IPS-15b (cell line): ENCODE measurements at regions not wholly inside any gene's neighbourhood (a gene's known extent, or its start where the extent isn't known, plus 50 kb on each side); places are given as distances from the start of the nearest gene placed in this dataset.
"Not testable (repeated sequence)": the region's sequence is repeated elsewhere in the genome, so short reads cannot be mapped to it uniquely, and the experiment has no call there.

ENCODE experiments used
- H3K27me3 ChIP-seq: one replicate; pipeline ENCODE4 v1.6.1; 2013; ENCODE audit warnings: low read length; ENCODE audit not compliant: control insufficient read depth, insufficient read depth
- H3K36me3 ChIP-seq: one replicate; pipeline ENCODE4 v1.6.1; 2013; ENCODE audit warnings: low read length; ENCODE audit not compliant: control insufficient read depth, insufficient read depth
- H3K4me1 ChIP-seq: one replicate; pipeline ENCODE4 v1.6.1; 2013; ENCODE audit warnings: mild to moderate bottlenecking, low read length; ENCODE audit not compliant: control insufficient read depth, insufficient read depth
- H3K4me3 ChIP-seq: one replicate; pipeline ENCODE4 v1.5.1; 2013; ENCODE audit warnings: low read depth, low read length
- H3K9ac ChIP-seq: one replicate; pipeline ENCODE4 v1.6.1; 2013; ENCODE audit warnings: low read depth, mild to moderate bottlenecking, low read length
- H3K9me3 ChIP-seq: one replicate; pipeline ENCODE4 v1.6.1; 2013; ENCODE audit warnings: mild to moderate bottlenecking, low read length; ENCODE audit not compliant: control insufficient read depth, insufficient read depth

DNA sequence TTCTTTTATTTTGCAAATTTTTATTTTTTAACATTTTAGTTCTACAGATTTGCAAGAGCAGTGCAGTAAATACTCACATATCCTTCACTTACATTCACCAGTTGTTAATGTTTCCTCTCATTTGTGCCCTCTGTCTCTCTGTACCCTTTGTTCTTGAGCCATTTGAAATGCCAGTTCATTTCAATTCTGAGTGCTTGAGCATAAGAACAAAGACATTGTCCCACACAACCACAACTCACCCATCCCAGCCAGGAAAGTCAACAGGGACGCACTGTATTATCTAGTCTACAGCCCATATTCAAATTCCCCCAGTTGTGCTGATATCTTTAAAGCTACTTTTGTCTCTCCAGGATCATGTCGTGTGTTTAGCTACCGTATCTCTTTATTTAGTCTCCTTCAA, 141.4 kb upstream of the SLC6A11 start:
- Histone ChIP-seq H3K36me3 (no peaks in the 10 kb centered on the region), H3K4me1 (peaks cover 2% of the 10 kb centered on the region), H3K27me3 (no peaks in the 10 kb centered on the region), H3K9me3 (no peaks in the 10 kb centered on the region), H3K4me3 (no peak overlapping the region), H3K9ac (no peak overlapping the region)

DNA sequence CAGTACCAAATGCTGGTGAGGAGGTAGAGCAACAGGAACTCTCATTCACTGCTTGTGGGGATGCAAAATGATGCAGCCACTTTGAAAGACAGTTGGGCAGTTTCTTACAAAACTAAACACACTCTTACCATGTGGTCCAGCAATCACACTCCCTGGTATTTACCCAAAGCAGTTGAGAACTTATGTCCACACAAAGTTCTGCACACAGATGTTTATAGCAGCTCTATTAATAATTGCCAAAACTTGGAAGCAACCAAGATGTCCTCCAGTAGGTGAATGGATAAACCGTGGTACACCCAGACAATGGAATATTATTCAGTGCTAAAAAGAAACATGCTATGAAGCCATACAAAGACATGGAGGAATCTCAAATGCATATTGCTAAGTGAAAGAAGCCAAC, 139.1 kb upstream of the SLC6A11 start:
- Histone ChIP-seq H3K9ac (no peak overlapping the region), H3K4me1 (peaks cover 2% of the 10 kb centered on the region), H3K4me3 (no peak overlapping the region), H3K36me3 (no peaks in the 10 kb centered on the region), H3K9me3 (no peaks in the 10 kb centered on the region), H3K27me3 (no peaks in the 10 kb centered on the region)

DNA sequence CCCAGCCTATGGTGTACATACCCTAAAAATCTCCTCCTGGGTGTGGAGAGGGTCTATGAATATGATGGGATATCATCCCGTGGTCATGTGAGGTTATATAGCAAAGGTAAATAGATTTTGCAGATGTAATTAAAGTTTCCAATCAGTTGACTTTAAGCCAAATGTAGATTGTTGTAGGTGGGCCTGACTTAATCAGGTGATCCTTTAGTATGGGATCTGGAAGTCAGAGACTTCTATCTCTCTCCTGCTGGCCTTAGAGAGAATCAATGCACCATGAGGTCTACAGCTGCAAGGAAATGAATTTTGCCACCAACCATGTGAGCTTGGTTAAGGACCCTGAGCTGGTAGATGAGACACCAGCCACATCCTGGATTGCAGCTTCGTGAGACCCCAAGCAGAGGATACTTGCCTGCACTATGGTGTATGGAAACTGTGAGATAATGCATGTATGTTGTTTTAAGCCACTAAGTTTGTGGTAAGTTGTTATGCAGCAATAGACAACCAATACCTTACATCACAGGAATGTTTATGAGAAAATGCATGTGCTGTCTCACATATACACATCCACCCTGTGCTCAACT, 137.1 kb upstream of the SLC6A11 start:
- Histone ChIP-seq H3K27me3 (no peaks in the 10 kb centered on the region), H3K4me1 (peaks cover 2% of the 10 kb centered on the region), H3K4me3 (no peak overlapping the region), H3K9me3 (no peaks in the 10 kb centered on the region), H3K9ac (no peak overlapping the region), H3K36me3 (no peaks in the 10 kb centered on the region)

DNA sequence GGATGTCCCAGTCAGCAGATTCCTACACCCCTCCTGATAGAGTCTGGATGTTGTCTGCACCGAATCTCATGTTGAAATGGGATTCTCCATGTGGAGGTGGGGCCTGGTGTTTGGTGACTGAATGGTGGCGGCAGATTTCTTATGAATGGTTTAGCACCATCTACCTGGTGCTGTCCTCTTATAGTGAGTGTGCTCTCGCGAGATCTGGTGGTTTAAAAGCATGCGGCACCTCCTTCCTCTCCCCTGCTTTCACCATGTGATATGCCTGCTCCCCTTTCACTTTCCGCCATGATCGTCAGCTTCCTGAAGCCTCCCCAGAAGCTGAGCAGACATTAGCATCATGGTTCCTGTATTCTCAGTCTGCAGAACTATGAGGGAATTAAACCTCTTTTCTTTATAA, 135.2 kb upstream of the SLC6A11 start:
- Histone ChIP-seq H3K4me3 (no peak overlapping the region), H3K27me3 (no peaks in the 10 kb centered on the region), H3K9ac (no peak overlapping the region), H3K36me3 (no peaks in the 10 kb centered on the region), H3K4me1 (no peaks in the 10 kb centered on the region), H3K9me3 (no peaks in the 10 kb centered on the region)

DNA sequence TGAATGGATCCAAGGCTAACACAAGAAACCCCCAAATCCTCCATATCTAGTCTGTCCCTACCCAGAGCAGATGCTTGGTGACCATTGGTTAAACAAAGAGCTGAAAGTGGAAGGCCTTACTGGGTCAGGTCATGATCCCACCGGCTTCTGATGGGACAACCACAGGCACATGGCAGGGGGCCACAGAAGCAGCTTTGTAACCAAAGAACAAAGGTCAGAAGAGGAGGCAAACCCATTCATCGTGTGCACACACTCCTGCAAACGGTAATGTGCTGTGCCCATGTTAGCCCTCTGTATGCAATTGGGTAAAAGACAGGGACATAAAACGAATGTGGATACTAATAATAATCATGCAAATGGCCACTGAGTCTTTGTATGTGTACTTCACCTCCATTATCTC, 133.3 kb upstream of the SLC6A11 start:
- Histone ChIP-seq H3K4me1 (no peaks in the 10 kb centered on the region), H3K4me3 (no peak overlapping the region)

DNA sequence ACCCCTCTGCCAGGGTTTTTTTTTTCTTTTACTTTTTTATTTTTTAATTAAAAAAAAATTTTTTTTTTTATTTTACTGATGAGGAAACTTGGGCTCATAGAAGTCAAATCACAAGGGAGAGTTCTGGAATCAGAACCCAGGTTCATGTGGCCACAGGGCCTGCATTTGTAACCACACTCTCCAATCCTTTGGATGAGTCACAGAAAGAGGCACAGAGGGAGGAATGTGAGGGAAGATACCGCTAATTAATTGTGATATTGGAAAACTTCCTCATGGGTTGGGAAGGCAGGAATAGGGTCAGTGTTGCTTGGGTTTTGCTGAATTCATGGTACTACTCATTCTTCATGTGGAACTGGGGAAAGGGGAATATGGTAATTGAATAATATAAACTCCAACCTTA, 132.9 kb upstream of the SLC6A11 start:
- Histone ChIP-seq H3K4me3 (no peak overlapping the region), H3K9me3 (no peaks in the 10 kb centered on the region), H3K36me3 (no peaks in the 10 kb centered on the region), H3K4me1 (no peaks in the 10 kb centered on the region), H3K9ac (no peak overlapping the region), H3K27me3 (no peaks in the 10 kb centered on the region)

More for the DNA sequence above, 133.3 kb upstream of the SLC6A11 start:
- no peak overlapping the region for H3K9ac ChIP-seq
- no peaks in the 10 kb centered on the region for H3K9me3 ChIP-seq
- no peaks in the 10 kb centered on the region for H3K36me3 ChIP-seq
- H3K27me3 ChIP-seq, result no peaks in the 10 kb centered on the region

DNA sequence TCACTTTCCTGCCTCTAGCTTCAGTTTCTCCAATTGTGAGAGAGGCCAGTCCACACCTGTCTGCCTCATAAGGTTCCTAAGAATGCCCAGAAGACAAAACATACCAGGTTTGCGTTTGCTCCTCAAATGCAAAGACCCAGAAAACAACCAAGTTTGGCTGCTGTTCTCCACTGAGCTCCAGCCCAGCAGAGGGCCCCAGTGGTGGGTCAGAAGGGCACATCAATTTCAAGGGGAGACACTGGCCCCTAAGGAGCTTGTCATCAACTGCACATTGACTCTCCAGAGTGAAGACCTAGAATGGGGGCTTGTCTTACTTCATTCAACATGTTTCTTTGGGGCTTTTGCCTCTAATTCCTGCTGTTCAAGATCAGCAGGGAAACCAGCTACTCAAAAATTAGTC, 127.9 kb upstream of the SLC6A11 start:
- H3K9ac ChIP-seq, result no peak overlapping the region
- no peaks in the 10 kb centered on the region for H3K27me3 ChIP-seq
- no peaks in the 10 kb centered on the region for H3K4me1 ChIP-seq
- no peak overlapping the region for H3K4me3 ChIP-seq
- no peaks in the 10 kb centered on the region for H3K9me3 ChIP-seq
- no peaks in the 10 kb centered on the region for H3K36me3 ChIP-seq

DNA sequence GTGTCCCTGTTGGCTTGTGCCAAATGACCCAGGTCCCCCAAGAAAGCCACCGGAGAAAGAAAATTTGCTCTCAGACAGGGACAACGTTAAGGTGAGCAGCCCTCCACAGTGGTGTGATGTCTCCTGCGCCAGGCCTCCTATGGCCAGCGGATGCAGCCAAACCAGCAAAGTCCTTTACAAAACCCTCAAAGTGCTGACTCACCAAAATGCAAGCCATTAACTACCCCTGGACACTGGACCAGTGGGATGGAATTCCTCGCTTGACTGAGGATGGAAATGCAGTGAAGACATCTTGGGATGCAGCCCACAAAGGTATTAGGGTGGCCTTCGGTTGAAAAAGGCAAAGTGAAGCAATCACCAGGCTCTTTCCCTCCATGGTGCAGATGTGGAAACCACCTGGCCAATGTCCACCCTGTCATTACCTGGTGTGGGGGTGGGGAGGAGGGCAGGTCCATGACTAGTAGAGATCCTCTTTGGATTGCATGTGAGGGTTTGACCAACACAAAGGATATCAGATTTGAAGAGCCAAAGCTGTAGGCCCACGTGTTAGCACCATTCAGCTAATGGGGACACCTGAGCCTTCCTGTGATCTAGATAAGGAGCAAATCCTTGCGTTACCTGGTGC, 127.4 kb upstream of the SLC6A11 start:
- Histone ChIP-seq H3K9ac (no peak overlapping the region), H3K36me3 (no peaks in the 10 kb centered on the region), H3K9me3 (no peaks in the 10 kb centered on the region), H3K4me1 (no peaks in the 10 kb centered on the region), H3K4me3 (no peak overlapping the region), H3K27me3 (no peaks in the 10 kb centered on the region)

DNA sequence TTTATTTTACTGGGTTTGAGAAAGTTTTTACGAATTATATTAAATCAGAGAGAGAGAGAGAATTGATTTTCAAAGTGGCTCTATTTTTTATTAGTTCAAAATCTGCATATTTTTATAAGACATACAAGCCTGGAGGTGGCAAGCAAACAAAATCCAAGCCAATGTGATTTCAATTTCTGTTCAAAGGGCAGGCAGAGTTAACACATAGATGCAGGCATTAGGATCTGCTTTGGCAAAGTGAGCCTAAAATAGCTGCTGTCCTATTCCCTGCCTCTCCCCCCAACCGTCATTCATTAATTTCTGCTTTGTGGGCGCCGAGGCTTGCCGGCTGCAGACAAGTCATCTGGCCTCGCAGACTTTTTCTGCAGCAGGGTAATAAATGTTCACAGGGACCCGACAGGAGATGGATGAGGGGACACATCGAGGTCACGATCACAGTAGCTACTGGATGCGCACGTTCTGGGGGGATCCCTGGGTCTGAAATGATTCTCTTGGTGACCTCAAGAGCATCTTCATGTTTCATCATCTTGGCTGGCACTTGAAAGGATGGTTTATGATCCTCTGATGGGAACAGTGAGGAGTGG, 123.9 kb upstream of the SLC6A11 start:
- no peaks in the 10 kb centered on the region for H3K4me1 ChIP-seq

DNA sequence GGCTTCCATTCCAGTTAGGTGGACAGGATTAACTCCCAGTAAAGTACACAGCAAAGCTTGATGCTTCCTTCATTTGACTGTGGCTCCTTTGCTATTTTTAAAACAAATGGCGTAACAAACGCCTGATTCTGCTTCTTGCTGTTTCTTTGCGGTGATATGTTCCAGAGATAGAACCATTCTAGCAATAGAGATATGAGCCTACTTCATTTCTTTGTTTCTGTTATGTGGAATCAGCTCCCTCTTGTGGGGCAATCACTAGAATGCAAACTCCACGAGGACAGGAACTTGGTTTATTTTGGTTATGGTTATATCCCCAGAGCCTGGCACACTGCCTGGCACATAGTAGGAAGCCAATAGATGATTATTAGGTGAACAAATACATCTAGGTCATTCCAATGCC, 122.6 kb upstream of the SLC6A11 start:
- H3K27me3 ChIP-seq, result no peaks in the 10 kb centered on the region
- no peaks in the 10 kb centered on the region for H3K36me3 ChIP-seq
- H3K4me1 ChIP-seq, result no peaks in the 10 kb centered on the region
- H3K9ac ChIP-seq, result no peak overlapping the region
- no peak overlapping the region for H3K4me3 ChIP-seq
- no peaks in the 10 kb centered on the region for H3K9me3 ChIP-seq

More for the DNA sequence above, 123.9 kb upstream of the SLC6A11 start:
- no peak overlapping the region for H3K4me3 ChIP-seq
- no peaks in the 10 kb centered on the region for H3K9me3 ChIP-seq
- H3K9ac ChIP-seq, result no peak overlapping the region
- H3K36me3 ChIP-seq, result no peaks in the 10 kb centered on the region
- no peaks in the 10 kb centered on the region for H3K27me3 ChIP-seq

DNA sequence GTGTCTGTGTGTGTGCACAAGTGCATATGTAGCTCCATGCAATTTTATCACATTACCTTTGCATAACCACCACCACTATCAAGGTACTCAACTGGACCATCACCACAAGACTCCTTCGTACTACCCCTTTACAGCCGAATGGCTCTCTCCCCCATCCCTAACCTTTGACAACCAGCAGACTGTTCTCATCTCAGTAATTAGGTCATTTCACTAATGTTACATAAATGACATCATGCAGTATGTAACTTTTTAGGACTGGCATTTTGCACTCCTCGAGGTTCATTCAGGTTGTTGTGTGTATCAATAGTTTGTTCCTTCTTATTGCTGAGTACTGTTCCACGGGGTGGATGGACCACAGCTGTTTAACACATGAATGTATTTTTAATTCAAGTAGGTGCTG, 121.8 kb upstream of the SLC6A11 start:
- no peaks in the 10 kb centered on the region for H3K36me3 ChIP-seq
- H3K27me3 ChIP-seq, result no peaks in the 10 kb centered on the region
- no peaks in the 10 kb centered on the region for H3K9me3 ChIP-seq
- no peaks in the 10 kb centered on the region for H3K4me1 ChIP-seq
- no peak overlapping the region for H3K4me3 ChIP-seq
- H3K9ac ChIP-seq, result no peak overlapping the region

DNA sequence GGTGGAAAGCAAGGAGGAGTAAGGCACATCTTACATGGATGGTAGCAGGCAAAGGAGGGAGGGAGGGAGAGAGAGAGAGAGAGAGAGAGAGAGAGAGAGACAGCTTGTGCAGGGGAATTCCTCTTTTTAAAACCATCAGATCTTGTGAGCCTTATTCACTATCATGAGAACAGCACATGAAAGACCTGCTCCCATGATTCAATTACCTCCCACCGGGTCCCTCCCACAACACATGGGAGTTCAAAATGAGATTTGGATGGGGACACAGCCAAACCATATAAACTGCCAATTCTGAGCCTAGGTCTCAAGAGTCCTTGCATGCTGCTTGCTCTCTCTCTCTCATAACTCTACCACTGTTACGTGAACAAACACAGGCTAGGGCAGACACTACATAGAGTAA, 120.8 kb upstream of the SLC6A11 start:
- H3K9ac ChIP-seq, H3K4me3 ChIP-seq, H3K4me1 ChIP-seq, H3K9me3 ChIP-seq, H3K36me3 ChIP-seq, H3K27me3 ChIP-seq: not testable (repeated sequence)
